ENCODE measurements at regions not wholly inside any gene's neighbourhood (a gene's known extent, or its start where the extent isn't known, plus 50 kb on each side); places are given as distances from the start of the nearest gene placed in this dataset.
"Not testable (repeated sequence)": the region's sequence is repeated elsewhere in the genome, so short reads cannot be mapped to it uniquely, and the experiment has no call there.

DNA sequence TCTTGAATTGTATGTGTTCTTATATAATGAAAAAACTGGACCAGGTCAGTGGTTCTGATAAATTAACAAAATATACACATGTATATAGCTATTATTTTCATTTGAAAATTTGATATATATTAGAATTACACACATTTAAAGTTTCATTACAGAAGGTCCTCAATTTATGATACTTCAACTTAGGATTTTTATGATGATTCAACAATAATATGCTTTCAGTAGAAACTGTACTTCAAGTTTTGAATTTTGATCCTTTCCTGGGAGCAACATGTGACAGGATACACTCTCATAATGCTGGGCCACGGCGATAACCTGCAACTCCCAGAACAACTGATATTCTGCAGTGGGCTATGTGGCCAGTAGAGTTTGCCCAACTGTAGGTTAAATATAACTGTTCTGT, 344.7 kb downstream of the TAF11L14 start:
- Histone ChIP-seq H4K20me1 (no peaks in the 10 kb centered on the region), H3K27ac (no peak overlapping the region), H3K27me3 (no peaks in the 10 kb centered on the region), H3K36me3 (no peaks in the 10 kb centered on the region), H3K9me3 (no peaks in the 10 kb centered on the region), H3K4me2 (no peak overlapping the region), H3K9ac (no peak overlapping the region), H3K4me3 (no peak overlapping the region), H3K4me1 (no peaks in the 10 kb centered on the region)
- no peak for TF ChIP-seq Cebpa-rat (IDR thresholded peaks at IDR 0.05)

DNA sequence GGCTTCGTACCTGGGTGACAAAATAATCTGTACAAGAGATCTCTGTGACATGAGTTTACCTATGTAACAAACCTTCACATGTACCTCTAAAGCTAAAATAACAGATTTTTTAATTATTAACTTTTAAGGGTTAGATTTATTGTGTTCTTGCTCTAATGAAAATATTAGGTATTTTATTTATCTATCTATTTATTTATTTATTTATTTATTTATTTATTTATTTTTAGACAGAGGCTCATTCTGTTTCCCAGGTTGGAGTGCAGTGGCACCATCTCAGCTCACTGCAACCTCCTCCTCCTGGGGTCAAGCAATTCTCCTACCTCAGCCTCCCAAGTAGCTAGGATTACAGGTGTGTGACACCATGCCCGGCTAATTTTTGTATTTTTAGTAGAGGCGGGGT, 348.4 kb downstream of the TAF11L14 start:
- H3K4me3 ChIP-seq, H3K36me3 ChIP-seq, H4K20me1 ChIP-seq, H3K4me2 ChIP-seq, H3K27ac ChIP-seq, H3K9ac ChIP-seq, H3K4me1 ChIP-seq, H3K27me3 ChIP-seq, H3K9me3 ChIP-seq: not testable (repeated sequence)

GRCh38 chr5:17989036-17989435, 354.8 kb downstream of the TAF11L14 start:
- TF ChIP-seq Cebpa-rat (IDR thresholded peaks at IDR 0.05) = no peak
- H3K9ac ChIP-seq = no peak overlapping the region
- no peaks in the 10 kb centered on the region for H3K9me3 ChIP-seq

GRCh38 chr5:17989567-17990563, 355.6 kb downstream of the TAF11L14 start:
- Histone ChIP-seq H3K27ac (no peak overlapping the region), H3K9me3 (no peaks in the 10 kb centered on the region), H3K36me3 (no peaks in the 10 kb centered on the region), H3K4me2 (no peak overlapping the region), H3K4me1 (no peaks in the 10 kb centered on the region), H3K9ac (no peak overlapping the region), H4K20me1 (no peaks in the 10 kb centered on the region), H3K4me3 (no peak overlapping the region), H3K27me3 (no peaks in the 10 kb centered on the region)
- TF ChIP-seq Cebpa-rat (IDR thresholded peaks at IDR 0.05) = no peak

More at GRCh38 chr5:17989036-17989435, 354.8 kb downstream of the TAF11L14 start:
- H3K4me3 ChIP-seq = no peak overlapping the region
- no peak overlapping the region for H3K27ac ChIP-seq
- H4K20me1 ChIP-seq = no peaks in the 10 kb centered on the region
- no peaks in the 10 kb centered on the region for H3K4me1 ChIP-seq
- H3K4me2 ChIP-seq = no peak overlapping the region
- H3K36me3 ChIP-seq = no peaks in the 10 kb centered on the region
- H3K27me3 ChIP-seq = no peaks in the 10 kb centered on the region

GRCh38 chr5:17991775-17992174, 357.5 kb downstream of the TAF11L14 start:
- H3K36me3 ChIP-seq = no peaks in the 10 kb centered on the region
- H3K27me3 ChIP-seq = no peaks in the 10 kb centered on the region
- no peaks in the 10 kb centered on the region for H3K9me3 ChIP-seq
- no peak overlapping the region for H3K4me3 ChIP-seq
- H4K20me1 ChIP-seq = no peaks in the 10 kb centered on the region
- no peak overlapping the region for H3K27ac ChIP-seq
- no peak overlapping the region for H3K9ac ChIP-seq
- no peak overlapping the region for H3K4me2 ChIP-seq
- TF ChIP-seq Cebpa-rat (IDR thresholded peaks at IDR 0.05) = no peak
- no peaks in the 10 kb centered on the region for H3K4me1 ChIP-seq

DNA sequence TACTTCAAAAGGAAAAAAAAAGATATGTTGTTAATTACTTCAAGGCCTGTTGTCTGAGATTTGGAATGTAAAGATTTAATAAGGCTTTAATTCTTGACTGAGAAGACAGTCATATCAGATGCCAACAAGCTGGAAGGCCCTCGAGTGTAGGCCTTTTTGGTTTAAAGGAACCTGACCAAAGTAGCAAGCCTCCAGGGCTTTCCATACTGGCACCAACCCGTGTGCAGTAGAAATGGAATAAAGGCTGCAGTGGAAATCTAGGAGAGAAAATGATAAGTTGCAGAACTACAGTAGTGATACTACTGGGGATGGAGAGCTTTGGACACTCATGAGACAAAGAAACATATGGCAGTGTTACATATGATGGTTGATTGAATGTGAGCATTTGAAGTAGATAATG, 358.0 kb downstream of the TAF11L14 start:
- no peaks in the 10 kb centered on the region for H3K9me3 ChIP-seq
- no peaks in the 10 kb centered on the region for H3K36me3 ChIP-seq
- no peak overlapping the region for H3K4me3 ChIP-seq
- no peaks in the 10 kb centered on the region for H4K20me1 ChIP-seq
- no peaks in the 10 kb centered on the region for H3K27me3 ChIP-seq
- no peak overlapping the region for H3K9ac ChIP-seq
- H3K27ac ChIP-seq = no peak overlapping the region
- H3K4me1 ChIP-seq = no peaks in the 10 kb centered on the region
- H3K4me2 ChIP-seq = no peak overlapping the region
- no peak for TF ChIP-seq Cebpa-rat (IDR thresholded peaks at IDR 0.05)

DNA sequence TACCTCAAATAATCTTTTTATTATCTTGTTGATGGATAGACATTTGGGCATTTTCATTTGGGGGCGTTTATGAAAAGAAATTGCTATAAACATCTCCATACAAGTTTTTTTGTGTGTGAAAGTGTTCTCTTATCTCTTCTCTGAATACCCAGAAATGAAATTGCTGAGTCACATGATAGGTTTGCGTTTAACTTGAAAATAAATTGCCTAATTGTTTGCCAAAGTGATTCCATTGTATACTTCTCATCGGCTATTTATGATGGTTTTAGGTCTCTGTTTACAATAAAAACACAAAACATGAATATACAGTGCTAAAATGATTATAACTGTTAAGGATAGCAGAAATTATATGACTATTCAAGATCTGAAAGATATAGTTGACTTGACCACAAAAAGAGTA, 361.7 kb downstream of the TAF11L14 start:
- H3K27me3 ChIP-seq = no peaks in the 10 kb centered on the region
- no peak overlapping the region for H3K27ac ChIP-seq
- TF ChIP-seq Cebpa-rat (IDR thresholded peaks at IDR 0.05) = no peak
- H4K20me1 ChIP-seq = no peaks in the 10 kb centered on the region
- no peak overlapping the region for H3K4me2 ChIP-seq
- peaks cover 10% of the 10 kb centered on the region for H3K4me1 ChIP-seq
- no peaks in the 10 kb centered on the region for H3K36me3 ChIP-seq
- H3K9me3 ChIP-seq = no peaks in the 10 kb centered on the region
- no peak overlapping the region for H3K9ac ChIP-seq
- no peak overlapping the region for H3K4me3 ChIP-seq

- Histone ChIP-seq H3K27ac (no peak overlapping the region), H3K4me1 (peaks cover 21% of the 10 kb centered on the region), H3K27me3 (no peaks in the 10 kb centered on the region), H4K20me1 (no peaks in the 10 kb centered on the region), H3K36me3 (no peaks in the 10 kb centered on the region), H3K4me2 (no peak overlapping the region), H3K9ac (no peak overlapping the region), H3K9me3 (no peaks in the 10 kb centered on the region), H3K4me3 (no peak overlapping the region)
- TF ChIP-seq Cebpa-rat (IDR thresholded peaks at IDR 0.05) = no peak
Observed at GRCh38 chr5:17999858-18000257, 365.6 kb downstream of the TAF11L14 start.

- H3K27ac ChIP-seq = 0 out of 2 replicates have a peak overlapping the region, but pooled peaks have one; percentile 15
- H3K4me1 ChIP-seq = peaks cover 21% of the 10 kb centered on the region
- no peaks in the 10 kb centered on the region for H3K9me3 ChIP-seq
- no peak overlapping the region for H3K9ac ChIP-seq
- H3K4me2 ChIP-seq = peak overlapping the region; percentile 52
- TF ChIP-seq Cebpa-rat (IDR thresholded peaks at IDR 0.05) = no peak
- H3K4me3 ChIP-seq = no peak overlapping the region
- no peaks in the 10 kb centered on the region for H3K27me3 ChIP-seq
- H4K20me1 ChIP-seq = no peaks in the 10 kb centered on the region
- no peaks in the 10 kb centered on the region for H3K36me3 ChIP-seq
Observed at GRCh38 chr5:18000744-18001143, 366.5 kb downstream of the TAF11L14 start.

- H3K36me3 ChIP-seq = no peaks in the 10 kb centered on the region
- no peaks in the 10 kb centered on the region for H3K27me3 ChIP-seq
- H3K4me2 ChIP-seq = no peak overlapping the region
- no peaks in the 10 kb centered on the region for H4K20me1 ChIP-seq
- TF ChIP-seq Cebpa-rat (IDR thresholded peaks at IDR 0.05) = no peak
- H3K4me3 ChIP-seq = no peak overlapping the region
- no peak overlapping the region for H3K27ac ChIP-seq
- H3K9ac ChIP-seq = no peak overlapping the region
- peaks cover 21% of the 10 kb centered on the region for H3K4me1 ChIP-seq
- peaks cover 6% of the 10 kb centered on the region; the same call in 1 of the 2 replicates for H3K9me3 ChIP-seq
Observed at GRCh38 chr5:18003312-18003711, 369.1 kb downstream of the TAF11L14 start.

All from BLaER1 (cell line).